IMR-90 (cell line): ENCODE measurements at regions not wholly inside any gene's neighbourhood (a gene's known extent, or its start where the extent isn't known, plus 50 kb on each side); places are given as distances from the start of the nearest gene placed in this dataset.

ENCODE experiments used
- ATAC-seq: fragments of 200-7000 bp; cut with Tn5 transposase; 2 replicates; pipeline ENCODE4 v1.9.1; 2020; ENCODE audit warnings: low read depth, mild to moderate bottlenecking, moderate library complexity
- BruUV-seq: library from RNA; stranded (reverse); fragments of 400-500 nt; replicated peaks from 2 replicates; lab custom pipeline; 2021; lab: Mats Ljungman, UMichigan
- CTCF ChIA-PET: fragments of 300-600 bp; formaldehyde crosslinking; extraction: SDS; loops from one replicate; lab custom pipeline; 2021; ENCODE audit warnings: antibody characterized with exemption; lab: Yijun Ruan, JAX
- POLR2A ChIA-PET: fragments of 300-600 bp; sonication (Branson Sonifier 250); formaldehyde crosslinking; loops from one replicate; lab custom pipeline; 2022; ENCODE audit warnings: antibody characterized with exemption; ENCODE audit not compliant: unreplicated experiment; lab: Charles Lee
- DNase-seq: peaks from one replicate; pipeline ENCODE4 v3.0.0; 2013
- H2AFZ ChIP-seq: replicated peaks from 2 replicates; pipeline ENCODE3; 2013; ENCODE audit warnings: low read length, mild to moderate bottlenecking; ENCODE audit not compliant: poor library complexity
- H2AK5ac ChIP-seq: 2 replicates; pipeline ENCODE4 v1.6.1; 2013; ENCODE audit warnings: low read depth, low read length, inconsistent platforms
- H2AK9ac ChIP-seq: replicated peaks from 2 replicates; pipeline ENCODE3; 2013; ENCODE audit warnings: mild to moderate bottlenecking, low read depth, low read length, moderate library complexity; ENCODE audit not compliant: poor library complexity
- H2BK120ac ChIP-seq: 2 replicates; pipeline ENCODE4 v1.6.1; 2013; ENCODE audit warnings: low read depth, low read length, inconsistent platforms
- H2BK15ac ChIP-seq: 3 replicates; pipeline ENCODE4 v1.6.1; 2013; ENCODE audit warnings: low read depth, low read length, inconsistent platforms
- H2BK20ac ChIP-seq: 2 replicates; pipeline ENCODE4 v1.6.1; 2013; ENCODE audit warnings: low read depth, mild to moderate bottlenecking, inconsistent platforms, low read length, moderate library complexity
- H2BK5ac ChIP-seq: 2 replicates; pipeline ENCODE4 v1.6.1; 2013; ENCODE audit warnings: mild to moderate bottlenecking, low read depth, low read length, inconsistent platforms; ENCODE audit not compliant: poor library complexity, severe bottlenecking
- H3K14ac ChIP-seq: replicated peaks from 2 replicates; pipeline ENCODE4 v1.6.1; 2013; ENCODE audit warnings: low read depth, low read length, inconsistent platforms
- H3K18ac ChIP-seq: 2 replicates; pipeline ENCODE4 v1.6.1; 2013; ENCODE audit warnings: low read depth, low read length, control low read depth
- H3K23ac ChIP-seq: 2 replicates; pipeline ENCODE4 v1.6.1; 2013; ENCODE audit warnings: low read depth, low read length, inconsistent platforms
- H3K27ac ChIP-seq: 2 replicates; pipeline ENCODE4 v1.5.1; 2013; ENCODE audit warnings: mild to moderate bottlenecking, control low read depth, low read length; ENCODE audit not compliant: insufficient read depth
- H3K27me3 ChIP-seq: 2 replicates; pipeline ENCODE4 v1.6.1; 2013; ENCODE audit warnings: low read length; ENCODE audit not compliant: control insufficient read depth, insufficient read depth
- H3K36me3 ChIP-seq: 2 replicates; pipeline ENCODE4 v1.6.1; 2013; ENCODE audit warnings: low read length, mixed read lengths; ENCODE audit not compliant: control insufficient read depth, insufficient read depth
- H3K4ac ChIP-seq: 2 replicates; pipeline ENCODE4 v1.6.1; 2013; ENCODE audit warnings: low read depth, low read length, inconsistent platforms
- H3K4me1 ChIP-seq: 2 replicates; pipeline ENCODE4 v1.6.1; 2013; ENCODE audit warnings: low read length, mixed read lengths; ENCODE audit not compliant: control insufficient read depth, insufficient read depth
- H3K4me2 ChIP-seq: 2 replicates; pipeline ENCODE4 v1.6.1; 2013; ENCODE audit warnings: low read depth, mild to moderate bottlenecking, control low read depth, low read length, moderate library complexity
- H3K4me3 ChIP-seq: 2 replicates; pipeline ENCODE4 v1.5.1; 2013; ENCODE audit warnings: low read depth, mild to moderate bottlenecking, control low read depth, low read length, moderate library complexity; ENCODE audit not compliant: insufficient read depth
- H3K56ac ChIP-seq: 2 replicates; pipeline ENCODE4 v1.6.1; 2013; ENCODE audit warnings: low read length, inconsistent platforms; ENCODE audit not compliant: insufficient read depth; ENCODE audit errors: extremely low read depth
- H3K79me1 ChIP-seq, 2 experiments: 2 replicates each; pipeline ENCODE4 v1.6.1; 2013; ENCODE audit warnings: low read length in 2 of 2, inconsistent platforms in 1 of 2, low read depth in 1 of 2
- H3K9ac ChIP-seq: 2 replicates; pipeline ENCODE4 v1.6.1; 2013; ENCODE audit warnings: low read depth, low read length, control low read depth
- H3K9me1 ChIP-seq: 2 replicates; pipeline ENCODE4 v1.6.1; 2013; ENCODE audit warnings: low read length, inconsistent platforms; ENCODE audit not compliant: insufficient read depth
- H3K9me3 ChIP-seq: 2 replicates; pipeline ENCODE4 v1.6.1; 2013; ENCODE audit warnings: low read length; ENCODE audit not compliant: control insufficient read depth, insufficient read depth
- H4K20me1 ChIP-seq: 2 replicates; pipeline ENCODE4 v1.6.1; 2013; ENCODE audit warnings: low read length, inconsistent platforms; ENCODE audit not compliant: insufficient read depth
- H4K5ac ChIP-seq: 2 replicates; pipeline ENCODE4 v1.6.1; 2013; ENCODE audit warnings: mild to moderate bottlenecking, low read depth, low read length, control low read depth
- H4K8ac ChIP-seq, 2 experiments: 2 replicates each; pipeline ENCODE4 v1.6.1; 2013; ENCODE audit warnings: low read depth in 2 of 2, low read length in 2 of 2, control low read depth in 1 of 2, inconsistent platforms in 1 of 2
- H4K91ac ChIP-seq: 2 replicates; pipeline ENCODE4 v1.6.1; 2013; ENCODE audit warnings: low read depth, low read length, inconsistent platforms; ENCODE audit not compliant: insufficient read depth
- CEBPB ChIP-seq: IDR thresholded peaks from 2 replicates; pipeline ENCODE4 v1.6.1; 2012; ENCODE audit warnings: low read depth, low read length, improper control_type of control experiment
- MXI1 ChIP-seq: IDR thresholded peaks from 2 replicates; pipeline ENCODE4 v1.6.1; 2012; ENCODE audit warnings: low read depth, mild to moderate bottlenecking, low read length, moderate library complexity, borderline replicate concordance
- POLR2A ChIP-seq: IDR thresholded peaks from 2 replicates; pipeline ENCODE4 v1.6.1; 2012; ENCODE audit warnings: mild to moderate bottlenecking, low read depth, low read length
- RAD21 ChIP-seq: IDR thresholded peaks from 2 replicates; pipeline ENCODE4 v1.6.1; 2012; ENCODE audit warnings: low read length, improper control_type of control experiment
- RCOR1 ChIP-seq: IDR thresholded peaks from 2 replicates; pipeline ENCODE4 v1.6.1; 2012; ENCODE audit warnings: mild to moderate bottlenecking, low read length, improper control_type of control experiment; ENCODE audit not compliant: insufficient replicate concordance
- RFX5 ChIP-seq: IDR thresholded peaks from 2 replicates; pipeline ENCODE4 v1.8.0; 2012; ENCODE audit warnings: low read depth, mild to moderate bottlenecking, low read length, moderate library complexity
- dilution Hi-C: fragments of 300-500 bp; cut with HindIII; formaldehyde crosslinking; loops from one replicate; pipeline ENCODE4 v1.14.3; 2018; ENCODE audit warnings: low sequenced_read_pairs; ENCODE audit not compliant: unreplicated experiment
- in situ Hi-C: fragments of 300-500 bp; cut with MboI; formaldehyde crosslinking; loops from 3 replicates; pipeline ENCODE4 v1.14.3; 2019; ENCODE audit warnings: low sequenced_read_pairs, inconsistent platforms, mixed read lengths
- intact Hi-C: fragments of 100-400 bp; cut with micrococcal nuclease; formaldehyde crosslinking; loops from 2 replicates; pipeline ENCODE4 v1.10.0; 2022
- TF ChIP-seq, protein P1 (sequence below): fragments of 150-350 bp; IDR thresholded peaks from 2 replicates; pipeline ENCODE4 v1.6.1; 2017; ENCODE audit warnings: mild to moderate bottlenecking, antibody characterized with exemption, low read length, low read depth

DNA sequence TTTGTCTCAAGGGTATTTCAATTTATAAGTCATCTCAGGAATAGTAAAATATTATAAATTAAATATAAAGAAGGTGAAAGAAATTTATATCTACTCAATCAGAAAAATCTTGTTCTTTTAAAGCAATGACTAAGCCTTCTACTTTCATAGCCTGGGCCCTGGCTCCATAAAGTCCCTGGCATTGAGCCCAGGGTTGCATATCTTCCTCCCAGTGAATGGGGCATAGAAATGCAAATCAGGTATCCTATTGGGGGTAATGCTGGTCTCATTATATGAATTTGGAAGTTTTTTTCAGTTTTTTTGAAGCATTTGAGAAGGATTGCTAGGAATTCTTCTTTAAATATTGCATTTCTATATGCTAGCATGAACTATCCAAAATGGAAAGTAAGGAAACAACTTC lies 73.9 kb upstream of the MC2R start:
- Histone ChIP-seq H3K56ac (no peak overlapping the region), H4K20me1 (no peaks in the 10 kb centered on the region), H3K18ac (no peak overlapping the region), H3K27ac (no peak overlapping the region), H2BK20ac (no peak overlapping the region), H4K91ac (no peak overlapping the region), H3K14ac (no peak overlapping the region), H3K79me1 (no peaks in the 10 kb centered on the region), H4K5ac (no peak overlapping the region), H2BK120ac (no peak overlapping the region), H4K8ac (no peak overlapping the region), H3K4me2 (no peak overlapping the region), H2BK15ac (no peak overlapping the region), H3K9ac (no peak overlapping the region), H2AK5ac (no peak overlapping the region), H3K23ac (no peak overlapping the region), H3K4ac (no peak overlapping the region), H3K4me3 (no peak overlapping the region), H2AFZ (no peak overlapping the region), H3K9me3 (peaks cover 21% of the 10 kb centered on the region), H3K36me3 (no peaks in the 10 kb centered on the region), H3K9me1 (no peaks in the 10 kb centered on the region), H2BK5ac (no peak overlapping the region), H3K4me1 (no peaks in the 10 kb centered on the region), H3K27me3 (no peaks in the 10 kb centered on the region), H2AK9ac (no peak overlapping the region)
- no peak for DNase-seq
- BruUV-seq: no TSS peak
- intact Hi-C loops (no loop called here), dilution Hi-C loops (no loop called here), in situ Hi-C loops (no loop called here)
- ChIA-PET CTCF (no interaction called here), POLR2A (no interaction called here)
- no peak for ATAC-seq
- TF ChIP-seq POLR2A (no peak), CEBPB (no peak), RCOR1 (no peak), RFX5 (no peak), RAD21 (no peak), MXI1 (no peak)
- TF ChIP-seq, protein P1, sequence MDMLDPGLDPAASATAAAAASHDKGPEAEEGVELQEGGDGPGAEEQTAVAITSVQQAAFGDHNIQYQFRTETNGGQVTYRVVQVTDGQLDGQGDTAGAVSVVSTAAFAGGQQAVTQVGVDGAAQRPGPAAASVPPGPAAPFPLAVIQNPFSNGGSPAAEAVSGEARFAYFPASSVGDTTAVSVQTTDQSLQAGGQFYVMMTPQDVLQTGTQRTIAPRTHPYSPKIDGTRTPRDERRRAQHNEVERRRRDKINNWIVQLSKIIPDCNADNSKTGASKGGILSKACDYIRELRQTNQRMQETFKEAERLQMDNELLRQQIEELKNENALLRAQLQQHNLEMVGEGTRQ: no peak
